ENCODE measurements at regions not wholly inside any gene's neighbourhood (a gene's known extent, or its start where the extent isn't known, plus 50 kb on each side); places are given as distances from the start of the nearest gene placed in this dataset.
A peak's percentile ranks its signal among the peaks of the same experiment; 100 is the strongest.

DNA sequence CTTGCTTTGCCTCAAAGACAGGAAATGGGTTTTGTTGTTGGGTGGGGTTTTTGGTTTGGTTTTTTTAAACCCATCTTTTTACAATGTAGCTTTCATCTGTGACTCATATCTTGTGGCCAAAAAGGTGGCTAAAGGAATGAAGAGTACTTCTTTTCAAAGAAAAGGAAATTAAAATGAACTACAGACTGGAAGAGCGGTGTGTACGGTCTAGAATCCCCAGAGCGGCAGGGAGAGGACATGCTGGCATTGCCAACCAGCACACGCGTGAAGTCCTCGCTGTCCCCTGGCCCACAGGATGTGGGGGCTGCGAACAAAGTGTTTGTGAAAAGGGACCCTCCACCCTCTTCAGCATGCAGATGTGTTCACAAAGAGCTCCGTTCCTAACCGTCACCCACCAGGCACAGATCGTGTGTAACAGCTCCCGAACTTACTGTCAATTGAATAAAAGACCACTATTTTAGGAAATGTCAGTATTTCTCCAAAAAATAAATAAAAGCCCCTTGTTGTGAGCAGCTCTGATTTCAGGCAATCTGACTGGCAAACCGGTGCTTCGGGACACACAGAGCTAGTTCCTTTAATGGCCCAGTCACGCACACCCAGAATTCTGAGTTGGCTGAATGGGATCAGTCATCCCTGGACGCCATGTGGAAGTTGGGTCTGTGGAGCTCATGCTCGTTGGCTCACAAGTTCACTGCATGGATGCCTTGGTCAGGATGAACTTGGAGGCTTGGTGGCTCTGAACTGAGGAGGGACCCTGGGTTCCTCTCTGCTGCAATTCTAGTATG, 602.9 kb downstream of the NPHP4 start:
- intact Hi-C loops (cut with DNase I): loop anchor here in 1 of 10 donors (5.0 kb wide), 1 partner anchor 52 kb away; no protein-coding TSS in a partner anchor
- no peaks in the 10 kb centered on the region for H3K9me3 ChIP-seq
- no peak for ATAC-seq
- no peaks in the 10 kb centered on the region for H3K36me3 ChIP-seq
- peaks cover 0 to 64% (median 46%) of the 10 kb centered on the region in 7 donors for H3K27me3 ChIP-seq
- no peaks in the 10 kb centered on the region for H3K4me1 ChIP-seq
- TF ChIP-seq CTCF (IDR thresholded peaks at IDR 0.05): no peak
- no peak overlapping the region for H3K4me3 ChIP-seq
- no peak for DNase-seq
- WGBS, 2 donors: 79 to 83% methylated on average over 16 of the region's 16 CpGs
- peak overlapping the region in 1 of 10 donors; percentile 44 for H3K27ac ChIP-seq

DNA sequence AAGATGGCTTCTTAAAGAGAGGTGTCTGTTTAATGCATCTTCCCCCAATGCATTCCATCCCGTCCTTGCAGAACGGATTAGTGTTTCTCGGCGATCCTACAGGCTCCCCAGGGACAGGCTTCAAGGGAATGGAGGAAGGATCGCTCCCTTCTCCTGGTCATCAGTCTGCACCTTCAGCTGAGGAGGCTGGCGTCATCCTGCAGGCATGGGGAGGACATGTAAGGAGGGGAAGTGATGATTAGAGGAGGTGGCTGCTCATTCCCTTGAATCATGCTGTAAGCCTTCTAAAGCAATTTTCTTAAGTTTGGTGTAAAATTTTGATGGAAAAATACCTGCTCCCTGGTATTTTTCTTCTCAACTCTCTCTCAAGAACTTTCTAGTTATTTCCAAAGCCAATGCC, 603.6 kb downstream of the NPHP4 start:
- intact Hi-C loops (cut with DNase I): loop anchor here in 1 of 10 donors (5.0 kb wide), 1 partner anchor 51 kb away; no protein-coding TSS in a partner anchor
- no peaks in the 10 kb centered on the region for H3K36me3 ChIP-seq
- TF ChIP-seq CTCF (IDR thresholded peaks at IDR 0.05): no peak
- H3K4me3 ChIP-seq: no peak overlapping the region
- H3K27me3 ChIP-seq: peaks cover 0 to 68% (median 46%) of the 10 kb centered on the region in 7 donors
- H3K4me1 ChIP-seq: no peaks in the 10 kb centered on the region
- WGBS, 2 donors: 43 to 45% methylated on average over 6 of the region's 6 CpGs
- H3K27ac ChIP-seq: peak overlapping the region in 1 of 10 donors; percentile 20
- no peak for DNase-seq
- no peaks in the 10 kb centered on the region for H3K9me3 ChIP-seq
- ATAC-seq: no peak

DNA sequence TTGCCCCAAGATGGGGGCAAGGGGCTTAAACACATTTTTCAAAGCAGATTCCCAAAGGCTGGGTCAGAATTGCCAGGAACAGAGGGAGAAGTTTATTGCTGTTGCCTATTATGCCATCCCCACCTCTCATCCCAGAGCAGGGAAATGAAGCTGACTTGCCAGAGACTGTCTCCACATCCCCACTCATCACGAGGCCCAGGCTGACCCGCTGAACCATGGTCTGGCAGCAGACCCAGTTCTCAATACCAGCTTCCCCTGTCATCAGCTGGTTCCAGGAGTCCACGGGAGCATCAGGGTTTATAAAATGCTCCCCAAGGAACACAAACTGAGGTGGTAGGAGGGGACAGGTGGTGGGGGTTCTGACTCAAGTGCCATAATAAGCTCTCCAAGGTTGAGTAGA, 605.9 kb downstream of the NPHP4 start:
- Histone ChIP-seq H3K9me3 (no peaks in the 10 kb centered on the region), H3K4me3 (no peak overlapping the region), H3K36me3 (no peaks in the 10 kb centered on the region), H3K4me1 (no peaks in the 10 kb centered on the region), H3K27ac (no peak overlapping the region), H3K27me3 (peaks cover 0 to 74% (median 52%) of the 10 kb centered on the region in 7 donors)
- ATAC-seq (no peak), DNase-seq (no peak)
- intact Hi-C loops (cut with DNase I): loop anchor here in 1 of 10 donors (5.0 kb wide), 1 partner anchor 49 kb away; no protein-coding TSS in a partner anchor
- no peak for TF ChIP-seq CTCF (IDR thresholded peaks at IDR 0.05)
- 77% methylated on average over 3 of the region's 3 CpGs for WGBS, 2 donors

DNA sequence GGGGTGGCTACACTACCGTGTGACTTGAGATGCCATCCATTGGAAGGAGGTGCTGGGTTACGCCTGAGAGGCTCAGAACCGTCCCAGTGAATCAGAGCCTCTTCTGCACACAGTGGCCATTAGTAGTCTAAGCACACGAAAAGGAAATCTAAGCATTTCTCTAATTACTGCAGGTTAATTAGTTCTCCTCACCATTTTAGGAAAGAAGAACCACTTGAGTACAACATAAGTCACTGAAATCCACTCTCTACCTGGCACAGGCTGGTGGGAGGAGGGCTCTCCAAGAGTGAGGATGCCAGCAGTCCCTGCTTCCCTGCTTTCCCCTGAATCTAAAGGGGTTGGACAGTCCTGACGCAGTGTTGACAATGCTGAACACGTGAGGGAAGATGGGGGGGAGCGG, 606.3 kb downstream of the NPHP4 start:
- H3K9me3 ChIP-seq: no peaks in the 10 kb centered on the region
- intact Hi-C loops (cut with DNase I): loop anchor here in 1 of 10 donors (5.0 kb wide), 1 partner anchor 49 kb away; no protein-coding TSS in a partner anchor
- no peak overlapping the region for H3K4me3 ChIP-seq
- H3K27ac ChIP-seq: no peak overlapping the region
- TF ChIP-seq CTCF (IDR thresholded peaks at IDR 0.05): no peak
- 72 to 78% methylated on average over 7 of the region's 7 CpGs for WGBS, 2 donors
- DNase-seq: no peak
- ATAC-seq: no peak
- no peaks in the 10 kb centered on the region for H3K36me3 ChIP-seq
- H3K27me3 ChIP-seq: peaks cover 0 to 73% (median 48%) of the 10 kb centered on the region in 7 donors
- no peaks in the 10 kb centered on the region for H3K4me1 ChIP-seq

All from heart right ventricle (tissue), 16 donors.